Erythroblast (primary cell): ENCODE measurements at regions not wholly inside any gene's neighbourhood (a gene's known extent, or its start where the extent isn't known, plus 50 kb on each side); places are given as distances from the start of the nearest gene placed in this dataset.

Experiments
- GATA1 ChIP-seq: IDR thresholded peaks from 2 replicates; pipeline ENCODE4 v1.6.1; 2011; ENCODE audit warnings: low read depth, mild to moderate bottlenecking, control low read depth, low read length, moderate library complexity
- POLR2A ChIP-seq: IDR thresholded peaks from 2 replicates; pipeline ENCODE4 v1.6.1; 2011; ENCODE audit warnings: mild to moderate bottlenecking, low read length

GRCh38 chr20:24066076-24066700 lies 77.6 kb upstream of the GGTLC1 start:
- TF ChIP-seq POLR2A (no peak), GATA1 (no peak)
